ENCODE measurements at regions not wholly inside any gene's neighbourhood (a gene's known extent, or its start where the extent isn't known, plus 50 kb on each side); places are given as distances from the start of the nearest gene placed in this dataset.

GRCh38 chr5:164449460-164449859 is 944.0 kb downstream of the MAT2B start:
- no peak for TF ChIP-seq CTCF (IDR thresholded peaks at IDR 0.05)
- TF ChIP-seq POLR2A (IDR thresholded peaks at IDR 0.05) = no peak

All from thyroid gland (tissue), 4 donors.